ENCODE measurements at regions not wholly inside any gene's neighbourhood (a gene's known extent, or its start where the extent isn't known, plus 50 kb on each side); places are given as distances from the start of the nearest gene placed in this dataset.

GRCh38 chr1:184879876-184880557 is 94.3 kb downstream of the NIBAN1 start:
- TF ChIP-seq YY1 (IDR thresholded peaks at IDR 0.05; ENCODE audit: low read depth) (no peak), ZBTB7A (IDR thresholded peaks at IDR 0.05; ENCODE audit: low read depth) (no peak), USF1 (IDR thresholded peaks at IDR 0.05) (no peak)

GRCh38 chr1:184878602-184879001 is 95.7 kb downstream of the NIBAN1 start:
- TF ChIP-seq EGR1 (IDR thresholded peaks at IDR 0.05) (no peak), ZBTB7A (IDR thresholded peaks at IDR 0.05; ENCODE audit: low read depth) (no peak), YY1 (IDR thresholded peaks at IDR 0.05; ENCODE audit: low read depth) (no peak), CEBPB (IDR thresholded peaks at IDR 0.05) (no peak)

- no peak for TF ChIP-seq ZBTB7A (IDR thresholded peaks at IDR 0.05; ENCODE audit: low read depth)
- TF ChIP-seq MAX (IDR thresholded peaks at IDR 0.05): no peak
- TF ChIP-seq TEAD4 (IDR thresholded peaks at IDR 0.05): no peak
- no peak for TF ChIP-seq YY1 (IDR thresholded peaks at IDR 0.05; ENCODE audit: low read depth)
- TF ChIP-seq EGR1 (IDR thresholded peaks at IDR 0.05): no peak
- no peak for TF ChIP-seq NFIC (IDR thresholded peaks at IDR 0.05)
- no peak for TF ChIP-seq RAD21 (IDR thresholded peaks at IDR 0.05; ENCODE audit: low read depth)
- TF ChIP-seq REST (IDR thresholded peaks at IDR 0.05; ENCODE audit: low read depth): no peak
- no peak for TF ChIP-seq CREB1 (IDR thresholded peaks at IDR 0.05; ENCODE audit: low read depth)
- no peak for TF ChIP-seq FOXM1 (IDR thresholded peaks at IDR 0.05; ENCODE audit: borderline replicate concordance, low read depth)
- no peak for TF ChIP-seq CEBPB (IDR thresholded peaks at IDR 0.05)
- no peak for TF ChIP-seq USF1 (IDR thresholded peaks at IDR 0.05)
- TF ChIP-seq EP300 (IDR thresholded peaks at IDR 0.05; ENCODE audit: borderline replicate concordance): no peak
- TF ChIP-seq TAF1 (IDR thresholded peaks at IDR 0.05; ENCODE audit: low read depth): no peak
- TF ChIP-seq TCF12 (IDR thresholded peaks at IDR 0.05; ENCODE audit: low read depth): no peak
Measured at GRCh38 chr1:184878002-184878401, 96.3 kb downstream of the NIBAN1 start.

- TF ChIP-seq EP300 (IDR thresholded peaks at IDR 0.05; ENCODE audit: borderline replicate concordance) (no peak), CEBPB (IDR thresholded peaks at IDR 0.05) (no peak), CREB1 (IDR thresholded peaks at IDR 0.05; ENCODE audit: low read depth) (no peak)
Measured at GRCh38 chr1:184875218-184875617, 99.1 kb downstream of the NIBAN1 start.

GRCh38 chr1:184870319-184870718 is 104.0 kb downstream of the NIBAN1 start:
- no peak for TF ChIP-seq YY1 (IDR thresholded peaks at IDR 0.05; ENCODE audit: low read depth)
- TF ChIP-seq NFIC (IDR thresholded peaks at IDR 0.05): no peak
- no peak for TF ChIP-seq MAX (IDR thresholded peaks at IDR 0.05)
- no peak for TF ChIP-seq RAD21 (IDR thresholded peaks at IDR 0.05; ENCODE audit: low read depth)
- no peak for TF ChIP-seq EGR1 (IDR thresholded peaks at IDR 0.05)
- no peak for TF ChIP-seq REST (IDR thresholded peaks at IDR 0.05; ENCODE audit: low read depth)
- TF ChIP-seq EP300 (IDR thresholded peaks at IDR 0.05; ENCODE audit: borderline replicate concordance): no peak
- TF ChIP-seq CREB1 (IDR thresholded peaks at IDR 0.05; ENCODE audit: low read depth): no peak
- no peak for TF ChIP-seq TEAD4 (IDR thresholded peaks at IDR 0.05)
- no peak for TF ChIP-seq USF1 (IDR thresholded peaks at IDR 0.05)
- no peak for TF ChIP-seq ZBTB7A (IDR thresholded peaks at IDR 0.05; ENCODE audit: low read depth)
- no peak for TF ChIP-seq FOXM1 (IDR thresholded peaks at IDR 0.05; ENCODE audit: borderline replicate concordance, low read depth)
- TF ChIP-seq CEBPB (IDR thresholded peaks at IDR 0.05): no peak
- no peak for TF ChIP-seq TCF12 (IDR thresholded peaks at IDR 0.05; ENCODE audit: low read depth)
- TF ChIP-seq TAF1 (IDR thresholded peaks at IDR 0.05; ENCODE audit: low read depth): no peak
